ENCODE measurements at regions not wholly inside any gene's neighbourhood (a gene's known extent, or its start where the extent isn't known, plus 50 kb on each side); places are given as distances from the start of the nearest gene placed in this dataset.

DNA sequence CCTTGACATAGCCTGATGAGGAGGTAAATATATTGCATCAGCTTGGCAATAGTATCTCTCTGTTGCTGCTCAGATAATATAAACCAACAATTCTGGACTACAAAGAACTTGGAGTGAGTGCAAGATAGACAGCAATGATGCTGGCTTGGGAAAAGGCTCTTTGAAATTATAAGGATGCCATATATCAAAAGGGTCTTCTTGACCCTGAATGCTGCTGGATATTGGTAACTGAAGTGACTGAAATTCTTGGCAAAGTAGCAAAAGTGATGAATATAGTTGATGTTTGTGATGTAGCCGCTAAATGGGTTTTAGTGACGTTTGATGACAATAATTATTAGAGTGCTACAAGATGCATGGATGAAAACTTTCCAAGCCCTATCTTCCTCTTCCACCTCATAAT lies 1391.6 kb downstream of the ADGRL3 start:
- intact Hi-C loops (cut with DNase I, micrococcal nuclease) = no loop called here
- Histone ChIP-seq H3K4me3 (no peak overlapping the region), H3K9me3 (no peaks in the 10 kb centered on the region)

DNA sequence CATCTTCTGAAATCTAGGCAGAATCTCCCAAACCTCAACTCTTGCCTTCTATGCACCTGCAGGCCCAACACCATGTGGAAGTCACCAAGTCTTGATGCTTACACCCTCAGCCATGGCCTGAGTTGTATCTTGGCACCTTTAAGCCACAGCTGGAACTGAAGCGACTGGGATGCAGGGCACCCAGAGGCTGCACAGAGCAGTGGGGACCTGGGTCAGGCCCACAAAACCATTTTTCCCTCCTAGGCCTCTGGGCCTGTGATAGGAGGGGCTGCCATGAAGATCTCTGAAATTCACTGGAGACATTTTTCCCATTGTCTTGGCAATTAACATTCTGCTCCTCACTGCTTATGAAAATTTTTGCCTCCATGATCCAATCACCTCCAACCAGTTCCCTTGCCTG lies 1388.5 kb downstream of the ADGRL3 start:
- intact Hi-C loops (cut with DNase I, micrococcal nuclease) = no loop called here
- H3K4me1 ChIP-seq (ENCODE audit: low read depth) = no peaks in the 10 kb centered on the region
- H3K4me3 ChIP-seq = no peak overlapping the region
- ATAC-seq (no peak), DNase-seq (no peak)
- H3K9me3 ChIP-seq = no peaks in the 10 kb centered on the region
- no peaks in the 10 kb centered on the region for H3K36me3 ChIP-seq (ENCODE audit: low read depth)
- TF ChIP-seq, protein P1, sequence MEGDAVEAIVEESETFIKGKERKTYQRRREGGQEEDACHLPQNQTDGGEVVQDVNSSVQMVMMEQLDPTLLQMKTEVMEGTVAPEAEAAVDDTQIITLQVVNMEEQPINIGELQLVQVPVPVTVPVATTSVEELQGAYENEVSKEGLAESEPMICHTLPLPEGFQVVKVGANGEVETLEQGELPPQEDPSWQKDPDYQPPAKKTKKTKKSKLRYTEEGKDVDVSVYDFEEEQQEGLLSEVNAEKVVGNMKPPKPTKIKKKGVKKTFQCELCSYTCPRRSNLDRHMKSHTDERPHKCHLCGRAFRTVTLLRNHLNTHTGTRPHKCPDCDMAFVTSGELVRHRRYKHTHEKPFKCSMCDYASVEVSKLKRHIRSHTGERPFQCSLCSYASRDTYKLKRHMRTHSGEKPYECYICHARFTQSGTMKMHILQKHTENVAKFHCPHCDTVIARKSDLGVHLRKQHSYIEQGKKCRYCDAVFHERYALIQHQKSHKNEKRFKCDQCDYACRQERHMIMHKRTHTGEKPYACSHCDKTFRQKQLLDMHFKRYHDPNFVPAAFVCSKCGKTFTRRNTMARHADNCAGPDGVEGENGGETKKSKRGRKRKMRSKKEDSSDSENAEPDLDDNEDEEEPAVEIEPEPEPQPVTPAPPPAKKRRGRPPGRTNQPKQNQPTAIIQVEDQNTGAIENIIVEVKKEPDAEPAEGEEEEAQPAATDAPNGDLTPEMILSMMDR (IDR thresholded peaks at IDR 0.05) = no peak

More for the DNA sequence above, 1391.6 kb downstream of the ADGRL3 start:
- Histone ChIP-seq H3K4me1 (ENCODE audit: low read depth) (no peaks in the 10 kb centered on the region), H3K36me3 (ENCODE audit: low read depth) (no peaks in the 10 kb centered on the region)
- ATAC-seq (no peak), DNase-seq (no peak)
- TF ChIP-seq, protein P1 (IDR thresholded peaks at IDR 0.05) = no peak

DNA sequence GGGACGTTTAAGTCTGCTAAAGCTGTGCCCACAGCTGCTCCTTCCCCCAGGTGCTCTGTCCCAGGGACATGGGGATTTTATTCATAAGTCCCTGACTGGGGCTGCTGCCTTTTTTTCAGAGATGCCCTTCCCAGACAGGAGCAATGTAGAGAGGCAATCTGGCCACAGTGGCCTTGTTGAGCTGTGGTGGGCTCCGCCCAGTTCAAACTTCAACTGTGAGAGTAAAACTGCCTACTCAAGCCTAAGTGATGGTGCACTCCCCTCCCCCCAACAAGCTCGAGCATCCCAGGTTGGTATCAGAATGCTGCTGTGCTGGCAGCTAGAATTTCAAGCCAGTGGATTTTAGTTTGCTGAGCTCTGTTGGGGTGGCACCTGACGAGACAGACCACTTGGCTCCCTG lies 1371.4 kb downstream of the ADGRL3 start:
- ATAC-seq = peak; percentile 59
- Histone ChIP-seq H3K9me3 (no peaks in the 10 kb centered on the region), H3K4me1 (ENCODE audit: low read depth) (no peaks in the 10 kb centered on the region), H3K36me3 (ENCODE audit: low read depth) (no peaks in the 10 kb centered on the region), H3K4me3 (no peak overlapping the region)
- peak in 2 of 3 donors; percentile 30 to 40 for DNase-seq
- TF ChIP-seq, protein P1 (IDR thresholded peaks at IDR 0.05) = no peak
- intact Hi-C loops (cut with DNase I, micrococcal nuclease) = no loop called here

DNA sequence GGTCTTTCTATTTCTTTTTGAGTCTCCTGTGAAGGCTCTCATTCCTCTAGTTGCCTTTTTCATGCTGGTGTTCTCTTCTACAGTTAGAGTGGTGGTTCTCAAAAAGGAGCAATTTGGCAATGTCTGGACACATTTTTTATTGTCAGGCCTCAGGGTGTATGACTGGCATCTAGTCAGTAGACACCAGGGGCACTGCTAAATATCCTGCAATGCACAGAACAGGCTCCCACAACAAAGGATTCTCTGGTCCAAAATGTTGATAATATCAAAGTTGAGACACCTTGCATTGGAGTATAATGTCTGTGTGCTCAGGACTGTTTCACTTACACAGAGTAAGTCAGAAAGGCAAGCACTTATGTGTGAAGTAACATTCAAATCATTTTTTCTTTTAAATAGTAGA lies 1360.7 kb downstream of the ADGRL3 start:
- Histone ChIP-seq H3K36me3 (ENCODE audit: low read depth) (no peaks in the 10 kb centered on the region), H3K4me1 (ENCODE audit: low read depth) (no peaks in the 10 kb centered on the region), H3K4me3 (no peak overlapping the region), H3K9me3 (no peaks in the 10 kb centered on the region)
- intact Hi-C loops (cut with DNase I, micrococcal nuclease) = no loop called here
- TF ChIP-seq, protein P1 (IDR thresholded peaks at IDR 0.05) = no peak
- no peak for ATAC-seq
- no peak for DNase-seq

DNA sequence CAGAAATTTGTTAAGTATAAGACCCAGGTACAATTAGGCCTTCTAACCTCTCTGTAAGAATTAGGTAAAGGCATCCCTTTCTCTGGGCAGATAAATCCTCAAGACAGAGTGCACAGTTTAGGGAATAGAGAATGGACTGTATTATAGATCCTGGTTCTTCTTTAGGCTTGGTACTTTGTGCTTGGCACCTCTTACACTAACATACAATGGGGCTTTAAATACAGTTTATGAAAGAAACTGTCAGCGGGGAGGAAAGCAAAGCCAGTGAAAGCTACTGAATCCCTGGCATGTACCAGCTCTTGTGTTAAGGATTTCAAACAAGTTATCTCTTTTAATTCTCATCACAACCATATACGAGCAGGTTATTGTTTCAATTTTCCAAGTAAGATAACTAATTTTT lies 1350.0 kb downstream of the ADGRL3 start:
- DNase-seq = no peak
- Histone ChIP-seq H3K9me3 (no peaks in the 10 kb centered on the region), H3K4me1 (ENCODE audit: low read depth) (peaks cover 3% of the 10 kb centered on the region), H3K4me3 (no peak overlapping the region), H3K36me3 (ENCODE audit: low read depth) (no peaks in the 10 kb centered on the region)
- ATAC-seq = peak; percentile 29
- intact Hi-C loops (cut with DNase I, micrococcal nuclease) = no loop called here
- TF ChIP-seq, protein P1 (IDR thresholded peaks at IDR 0.05) = no peak

DNA sequence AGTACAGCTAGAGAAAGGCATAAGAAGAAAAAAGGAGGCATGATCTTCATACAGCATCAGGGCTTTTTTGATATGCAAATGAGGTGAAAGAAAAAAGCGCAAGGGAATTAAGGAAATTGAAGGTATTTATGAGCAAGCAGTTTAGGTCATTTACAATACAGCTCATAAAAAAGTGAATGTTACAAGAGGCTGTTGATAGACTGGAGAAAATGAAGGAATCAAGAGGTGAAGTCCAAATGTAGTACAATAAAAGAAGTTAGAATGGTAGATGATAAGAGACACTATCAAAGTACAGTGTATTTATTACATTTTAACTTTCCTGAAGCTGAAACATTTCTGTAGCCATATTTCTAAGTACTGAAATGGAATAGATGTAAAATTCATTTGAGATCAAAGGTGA lies 1349.5 kb downstream of the ADGRL3 start:
- H3K4me3 ChIP-seq = no peak overlapping the region
- DNase-seq = no peak

More for the DNA sequence above, 1349.5 kb downstream of the ADGRL3 start:
- Histone ChIP-seq H3K36me3 (ENCODE audit: low read depth) (no peaks in the 10 kb centered on the region), H3K9me3 (no peaks in the 10 kb centered on the region), H3K4me1 (ENCODE audit: low read depth) (peaks cover 3% of the 10 kb centered on the region)
- intact Hi-C loops (cut with DNase I, micrococcal nuclease) = no loop called here
- TF ChIP-seq, protein P1 (IDR thresholded peaks at IDR 0.05) = no peak
- ATAC-seq = peak; percentile 93
